Trophoblast cell (in vitro differentiated cells and primary cell): ENCODE measurements at regions not wholly inside any gene's neighbourhood (a gene's known extent, or its start where the extent isn't known, plus 50 kb on each side); places are given as distances from the start of the nearest gene placed in this dataset.

Source experiments
- DNase-seq, 2 donors: peaks; one replicate each; pipeline ENCODE4 v3.0.0-alpha.2; 2016
- H2AFZ ChIP-seq: 2 replicates; pipeline ENCODE4 v1.6.1; 2013; ENCODE audit warnings: low read length, moderate library complexity, mild to moderate bottlenecking; ENCODE audit not compliant: insufficient read depth, poor library complexity
- H2AK5ac ChIP-seq: 2 replicates; pipeline ENCODE4 v1.6.1; 2013; ENCODE audit warnings: mild to moderate bottlenecking, low read length
- H2BK120ac ChIP-seq: 2 replicates; pipeline ENCODE4 v1.6.1; 2013; ENCODE audit warnings: low read length, mild to moderate bottlenecking, moderate library complexity; ENCODE audit not compliant: insufficient read depth, poor library complexity
- H2BK12ac ChIP-seq: 2 replicates; pipeline ENCODE4 v1.6.1; 2013; ENCODE audit warnings: mild to moderate bottlenecking, low read length, moderate library complexity
- H2BK5ac ChIP-seq: 2 replicates; pipeline ENCODE4 v1.6.1; 2013; ENCODE audit warnings: low read length, low read depth, moderate library complexity, mild to moderate bottlenecking; ENCODE audit not compliant: poor library complexity
- H3K14ac ChIP-seq: 2 replicates; pipeline ENCODE4 v1.6.1; 2013; ENCODE audit warnings: mild to moderate bottlenecking, low read length
- H3K18ac ChIP-seq: 2 replicates; pipeline ENCODE4 v1.6.1; 2013; ENCODE audit warnings: mild to moderate bottlenecking, low read length
- H3K23ac ChIP-seq: 2 replicates; pipeline ENCODE4 v1.6.1; 2013; ENCODE audit warnings: low read length
- H3K27ac ChIP-seq: 2 replicates; pipeline ENCODE4 v1.5.1; 2013; ENCODE audit warnings: low read depth, mild to moderate bottlenecking, inconsistent platforms, low read length, moderate library complexity
- H3K27me3 ChIP-seq: 2 replicates; pipeline ENCODE4 v1.6.1; 2013; ENCODE audit warnings: inconsistent platforms, mild to moderate bottlenecking, low read length, moderate library complexity; ENCODE audit not compliant: insufficient read depth
- H3K36me3 ChIP-seq, 2 experiments: 1 replicate in 1 of 2; 2 replicates in 1 of 2; pipeline ENCODE4 v1.6.1; 2013; ENCODE audit warnings: low read length in 2 of 2, mild to moderate bottlenecking in 2 of 2, moderate library complexity in 1 of 2; ENCODE audit not compliant: insufficient read depth in 2 of 2, control insufficient read depth in 1 of 2
- H3K4ac ChIP-seq: 2 replicates; pipeline ENCODE4 v1.6.1; 2013; ENCODE audit warnings: low read depth, mild to moderate bottlenecking, low read length, moderate library complexity
- H3K4me1 ChIP-seq, 2 experiments: 1 replicate in 1 of 2; 2 replicates in 1 of 2; pipeline ENCODE4 v1.6.1; 2013; ENCODE audit warnings: low read length in 2 of 2, mild to moderate bottlenecking in 2 of 2, moderate library complexity in 1 of 2; ENCODE audit not compliant: insufficient read depth in 2 of 2, control insufficient read depth in 1 of 2
- H3K4me2 ChIP-seq: 2 replicates; pipeline ENCODE4 v1.6.1; 2013; ENCODE audit warnings: inconsistent platforms, mild to moderate bottlenecking, low read length, moderate library complexity
- H3K4me3 ChIP-seq: 2 replicates; pipeline ENCODE4 v1.5.1; 2013; ENCODE audit warnings: mild to moderate bottlenecking, low read depth, low read length, inconsistent platforms
- H3K79me1 ChIP-seq: one replicate; pipeline ENCODE4 v1.6.1; 2013; ENCODE audit warnings: low read length
- H3K79me2 ChIP-seq: 2 replicates; pipeline ENCODE4 v1.6.1; 2013; ENCODE audit warnings: low read length, mild to moderate bottlenecking; ENCODE audit not compliant: control insufficient read depth, insufficient read depth, poor library complexity
- H3K9ac ChIP-seq: 2 replicates; pipeline ENCODE4 v1.6.1; 2013; ENCODE audit warnings: mild to moderate bottlenecking, low read length
- H3K9me3 ChIP-seq: 2 replicates; pipeline ENCODE4 v1.6.1; 2013; ENCODE audit warnings: low read depth, mild to moderate bottlenecking, control low read depth, inconsistent platforms, low read length; ENCODE audit not compliant: insufficient read depth
- H4K12ac ChIP-seq: 2 replicates; pipeline ENCODE4 v1.6.1; 2013; ENCODE audit warnings: low read depth, mild to moderate bottlenecking, low read length, moderate library complexity
- H4K8ac ChIP-seq: 2 replicates; pipeline ENCODE4 v1.6.1; 2013; ENCODE audit warnings: low read depth, mild to moderate bottlenecking, low read length, moderate library complexity
- H4K91ac ChIP-seq: one replicate; pipeline ENCODE4 v1.6.1; 2013; ENCODE audit warnings: low read depth, mild to moderate bottlenecking, low read length, moderate library complexity
- WGBS: extraction: QIAGEN DNeasy Blood & Tissue Kit; methylation state at CpG from one replicate; pipeline ENCODE4 v1.1.7; 2013; ENCODE audit warnings: missing lambda C conversion rate; ENCODE audit not compliant: insufficient read length, insufficient coverage; ENCODE audit errors: extremely low coverage; 5-methylcytosine and 5-hydroxymethylcytosine counted together

GRCh38 chr6:159577564-159577963 lies 115.5 kb downstream of the SOD2 start:
- Histone ChIP-seq H2BK120ac (no peak overlapping the region), H3K79me2 (no peaks in the 10 kb centered on the region), H4K12ac (no peak overlapping the region), H4K91ac (no peak overlapping the region), H3K27me3 (no peaks in the 10 kb centered on the region), H3K79me1 (no peaks in the 10 kb centered on the region), H4K8ac (no peak overlapping the region), H3K4me3 (no peak overlapping the region), H2BK5ac (no peak overlapping the region), H2AFZ (no peak overlapping the region), H3K27ac (no peak overlapping the region), H3K4me2 (no peak overlapping the region), H2BK12ac (no peak overlapping the region), H3K4ac (no peak overlapping the region), H2AK5ac (no peak overlapping the region), H3K14ac (no peak overlapping the region), H3K23ac (no peak overlapping the region), H3K9ac (no peak overlapping the region), H3K18ac (no peak overlapping the region), H3K36me3 (no peaks in the 10 kb centered on the region), H3K4me1 (no peaks in the 10 kb centered on the region), H3K9me3 (peaks cover 4% of the 10 kb centered on the region)
- WGBS, result no CpG with 5 or more reads among the region's 5 CpGs
- no peak for DNase-seq

DNA sequence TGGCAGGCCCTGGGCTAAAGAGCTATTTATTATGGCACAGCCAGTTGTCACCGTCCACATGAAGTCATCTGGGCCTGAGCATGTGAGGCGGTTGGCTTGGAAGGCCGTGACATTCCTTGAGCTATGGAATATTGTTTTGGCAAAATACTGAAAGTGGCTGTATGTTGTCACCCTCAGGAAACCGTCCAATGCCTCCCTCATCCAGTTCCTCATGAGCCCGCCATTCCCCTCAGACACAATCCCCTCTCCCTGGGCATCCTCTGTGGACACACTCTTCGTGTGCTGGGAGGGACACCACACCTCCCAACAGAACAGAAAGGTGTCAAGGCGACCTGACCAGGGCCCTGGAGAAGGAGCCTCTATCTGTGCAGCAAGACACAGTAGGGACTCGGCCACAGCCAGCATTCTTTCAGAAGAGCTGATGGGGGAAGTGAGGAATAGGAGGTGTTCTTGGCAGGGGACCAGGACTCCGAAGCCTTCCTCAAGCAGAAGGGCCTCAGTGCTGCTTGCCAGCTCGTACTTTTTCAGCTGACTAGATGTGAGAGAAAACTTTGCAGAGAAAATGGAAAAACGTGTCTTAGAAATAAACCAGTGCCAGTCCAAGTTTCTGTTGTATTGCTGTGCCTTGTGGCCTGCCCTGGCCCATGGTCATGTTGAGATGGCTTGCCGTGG lies 120.5 kb downstream of the SOD2 start:
- Histone ChIP-seq H2AFZ (no peak overlapping the region), H3K23ac (no peak overlapping the region), H3K79me1 (no peaks in the 10 kb centered on the region), H2BK120ac (no peak overlapping the region), H4K8ac (no peak overlapping the region), H3K36me3 (no peaks in the 10 kb centered on the region), H2BK12ac (no peak overlapping the region), H3K9me3 (peaks cover 26% of the 10 kb centered on the region), H3K14ac (no peak overlapping the region), H3K18ac (no peak overlapping the region), H4K12ac (no peak overlapping the region), H3K4me1 (no peaks in the 10 kb centered on the region), H4K91ac (no peak overlapping the region), H3K27ac (no peak overlapping the region), H3K4me3 (no peak overlapping the region), H2BK5ac (no peak overlapping the region), H3K4me2 (no peak overlapping the region), H3K4ac (no peak overlapping the region), H3K27me3 (no peaks in the 10 kb centered on the region), H2AK5ac (no peak overlapping the region), H3K79me2 (no peaks in the 10 kb centered on the region), H3K9ac (no peak overlapping the region)
- no peak for DNase-seq
- no CpG with 5 or more reads among the region's 12 CpGs for WGBS

- no peaks in the 10 kb centered on the region for H3K4me1 ChIP-seq
- WGBS, result no CpG with 5 or more reads among the region's 7 CpGs
- H2BK12ac ChIP-seq, result no peak overlapping the region
- H3K79me2 ChIP-seq, result no peaks in the 10 kb centered on the region
- peaks cover 12% of the 10 kb centered on the region for H3K9me3 ChIP-seq
- no peak overlapping the region for H3K4me2 ChIP-seq
- H3K14ac ChIP-seq, result no peak overlapping the region
- no peaks in the 10 kb centered on the region for H3K27me3 ChIP-seq
- H2BK120ac ChIP-seq, result no peak overlapping the region
- H4K8ac ChIP-seq, result no peak overlapping the region
- no peak for DNase-seq
- no peaks in the 10 kb centered on the region for H3K79me1 ChIP-seq
- H3K18ac ChIP-seq, result no peak overlapping the region
- H2AFZ ChIP-seq, result no peak overlapping the region
- H3K4me3 ChIP-seq, result no peak overlapping the region
- H3K4ac ChIP-seq, result no peak overlapping the region
- H3K23ac ChIP-seq, result no peak overlapping the region
- H2AK5ac ChIP-seq, result no peak overlapping the region
- H3K27ac ChIP-seq, result no peak overlapping the region
- H3K36me3 ChIP-seq, result no peaks in the 10 kb centered on the region
- H3K9ac ChIP-seq, result no peak overlapping the region
- no peak overlapping the region for H4K12ac ChIP-seq
- no peak overlapping the region for H2BK5ac ChIP-seq
- no peak overlapping the region for H4K91ac ChIP-seq
Observed at GRCh38 chr6:159565181-159565710, 127.8 kb downstream of the SOD2 start.

- Histone ChIP-seq H3K4me1 (no peaks in the 10 kb centered on the region), H3K27me3 (no peaks in the 10 kb centered on the region), H3K27ac (no peak overlapping the region), H4K91ac (no peak overlapping the region), H4K12ac (no peak overlapping the region), H2BK120ac (no peak overlapping the region), H3K4me3 (no peak overlapping the region), H3K79me1 (no peaks in the 10 kb centered on the region), H2AK5ac (no peak overlapping the region), H3K9me3 (peaks cover 6% of the 10 kb centered on the region), H3K9ac (no peak overlapping the region), H2BK5ac (no peak overlapping the region), H2BK12ac (no peak overlapping the region), H3K36me3 (no peaks in the 10 kb centered on the region), H4K8ac (no peak overlapping the region), H3K23ac (no peak overlapping the region), H2AFZ (no peak overlapping the region), H3K4ac (no peak overlapping the region), H3K14ac (no peak overlapping the region), H3K18ac (no peak overlapping the region), H3K4me2 (no peak overlapping the region), H3K79me2 (no peaks in the 10 kb centered on the region)
- DNase-seq, result no peak
- WGBS, result no CpG with 5 or more reads among the region's 5 CpGs
Observed at GRCh38 chr6:159564456-159564855, 128.6 kb downstream of the SOD2 start.
